ENCODE measurements at regions not wholly inside any gene's neighbourhood (a gene's known extent, or its start where the extent isn't known, plus 50 kb on each side); places are given as distances from the start of the nearest gene placed in this dataset.

DNA sequence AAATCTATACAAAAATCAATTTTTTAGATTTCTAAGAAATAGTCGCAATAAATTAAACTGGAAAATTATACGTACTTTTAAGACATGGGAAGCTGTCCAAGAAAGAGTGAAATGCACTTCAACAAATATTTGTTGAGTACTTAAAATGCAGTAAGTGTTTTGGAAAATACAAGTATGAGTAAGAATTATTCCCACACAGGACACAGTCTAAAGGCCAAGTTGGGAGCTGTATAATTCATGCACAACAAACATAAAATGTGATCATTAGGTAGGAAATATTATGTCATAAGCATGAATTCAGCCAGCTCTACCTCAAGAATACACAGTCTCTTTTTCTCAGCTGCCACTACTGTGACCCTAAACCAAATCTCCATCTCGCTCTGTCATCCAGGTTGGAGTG lies 267.6 kb downstream of the CNTN3 start:
- Histone ChIP-seq H3K79me2 (ENCODE audit: insufficient read depth, low read length) (no peaks in the 10 kb centered on the region), H3K4me1 (ENCODE audit: insufficient read depth, low read length) (no peaks in the 10 kb centered on the region), H3K4me2 (ENCODE audit: insufficient read depth, low read length) (no peak overlapping the region), H4K20me1 (ENCODE audit: insufficient read depth, low read length) (no peaks in the 10 kb centered on the region), H3K4me3 (ENCODE audit: insufficient read depth, low read length) (no peak overlapping the region), H3K9me3 (ENCODE audit: low read depth, low read length) (peaks cover 3% of the 10 kb centered on the region), H2AFZ (ENCODE audit: low read length) (no peak overlapping the region), H3K27me3 (ENCODE audit: insufficient read depth, low read length) (no peaks in the 10 kb centered on the region), H3K27ac (ENCODE audit: low read depth, low read length) (no peak overlapping the region), H3K36me3 (ENCODE audit: insufficient read depth, low read length) (no peaks in the 10 kb centered on the region)
- DNase-seq (ENCODE audit: insufficient read length, low spot score, missing footprints) = no peak
- TF ChIP-seq, protein P1, sequence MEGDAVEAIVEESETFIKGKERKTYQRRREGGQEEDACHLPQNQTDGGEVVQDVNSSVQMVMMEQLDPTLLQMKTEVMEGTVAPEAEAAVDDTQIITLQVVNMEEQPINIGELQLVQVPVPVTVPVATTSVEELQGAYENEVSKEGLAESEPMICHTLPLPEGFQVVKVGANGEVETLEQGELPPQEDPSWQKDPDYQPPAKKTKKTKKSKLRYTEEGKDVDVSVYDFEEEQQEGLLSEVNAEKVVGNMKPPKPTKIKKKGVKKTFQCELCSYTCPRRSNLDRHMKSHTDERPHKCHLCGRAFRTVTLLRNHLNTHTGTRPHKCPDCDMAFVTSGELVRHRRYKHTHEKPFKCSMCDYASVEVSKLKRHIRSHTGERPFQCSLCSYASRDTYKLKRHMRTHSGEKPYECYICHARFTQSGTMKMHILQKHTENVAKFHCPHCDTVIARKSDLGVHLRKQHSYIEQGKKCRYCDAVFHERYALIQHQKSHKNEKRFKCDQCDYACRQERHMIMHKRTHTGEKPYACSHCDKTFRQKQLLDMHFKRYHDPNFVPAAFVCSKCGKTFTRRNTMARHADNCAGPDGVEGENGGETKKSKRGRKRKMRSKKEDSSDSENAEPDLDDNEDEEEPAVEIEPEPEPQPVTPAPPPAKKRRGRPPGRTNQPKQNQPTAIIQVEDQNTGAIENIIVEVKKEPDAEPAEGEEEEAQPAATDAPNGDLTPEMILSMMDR (IDR thresholded peaks at IDR 0.05; ENCODE audit: extremely low read depth, low read depth, low read length) = no peak

DNA sequence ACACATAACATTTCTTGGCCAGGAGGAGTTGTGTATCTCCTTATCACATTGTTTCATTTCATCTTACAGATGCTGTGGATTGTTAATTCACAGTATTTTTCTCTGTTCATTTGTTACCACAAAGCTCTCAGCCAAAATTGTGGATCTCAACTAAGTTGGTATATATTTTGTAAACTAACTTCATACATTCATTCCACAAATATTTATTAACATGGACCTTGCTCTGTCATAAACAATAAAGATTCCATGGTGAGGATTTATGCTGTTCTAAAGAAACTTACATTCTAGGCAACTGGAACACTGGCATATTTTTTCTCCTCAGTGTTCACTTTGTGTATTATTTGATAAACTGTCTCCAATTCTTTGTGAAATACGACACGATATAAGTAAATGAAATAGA lies 268.8 kb downstream of the CNTN3 start:
- Histone ChIP-seq H4K20me1 (ENCODE audit: insufficient read depth, low read length) (no peaks in the 10 kb centered on the region), H3K36me3 (ENCODE audit: insufficient read depth, low read length) (no peaks in the 10 kb centered on the region), H2AFZ (ENCODE audit: low read length) (no peak overlapping the region), H3K4me1 (ENCODE audit: insufficient read depth, low read length) (no peaks in the 10 kb centered on the region), H3K79me2 (ENCODE audit: insufficient read depth, low read length) (no peaks in the 10 kb centered on the region), H3K4me3 (ENCODE audit: insufficient read depth, low read length) (no peak overlapping the region), H3K9me3 (ENCODE audit: low read depth, low read length) (peaks cover 3% of the 10 kb centered on the region), H3K27ac (ENCODE audit: low read depth, low read length) (no peak overlapping the region), H3K4me2 (ENCODE audit: insufficient read depth, low read length) (no peak overlapping the region), H3K27me3 (ENCODE audit: insufficient read depth, low read length) (no peaks in the 10 kb centered on the region)
- TF ChIP-seq, protein P1 (IDR thresholded peaks at IDR 0.05; ENCODE audit: extremely low read depth, low read depth, low read length) = no peak
- DNase-seq (ENCODE audit: insufficient read length, low spot score, missing footprints) = no peak

GRCh38 chr3:74344865-74345440 lies 269.5 kb downstream of the CNTN3 start:
- DNase-seq (ENCODE audit: insufficient read length, low spot score, missing footprints) = no peak
- Histone ChIP-seq H4K20me1 (ENCODE audit: insufficient read depth, low read length) (no peaks in the 10 kb centered on the region), H2AFZ (ENCODE audit: low read length) (no peak overlapping the region), H3K27me3 (ENCODE audit: insufficient read depth, low read length) (no peaks in the 10 kb centered on the region), H3K4me1 (ENCODE audit: insufficient read depth, low read length) (no peaks in the 10 kb centered on the region), H3K36me3 (ENCODE audit: insufficient read depth, low read length) (no peaks in the 10 kb centered on the region), H3K4me3 (ENCODE audit: insufficient read depth, low read length) (no peak overlapping the region), H3K79me2 (ENCODE audit: insufficient read depth, low read length) (no peaks in the 10 kb centered on the region), H3K27ac (ENCODE audit: low read depth, low read length) (no peak overlapping the region), H3K9me3 (ENCODE audit: low read depth, low read length) (peaks cover 3% of the 10 kb centered on the region), H3K4me2 (ENCODE audit: insufficient read depth, low read length) (no peak overlapping the region)
- TF ChIP-seq, protein P1 (IDR thresholded peaks at IDR 0.05; ENCODE audit: extremely low read depth, low read depth, low read length) = no peak

DNA sequence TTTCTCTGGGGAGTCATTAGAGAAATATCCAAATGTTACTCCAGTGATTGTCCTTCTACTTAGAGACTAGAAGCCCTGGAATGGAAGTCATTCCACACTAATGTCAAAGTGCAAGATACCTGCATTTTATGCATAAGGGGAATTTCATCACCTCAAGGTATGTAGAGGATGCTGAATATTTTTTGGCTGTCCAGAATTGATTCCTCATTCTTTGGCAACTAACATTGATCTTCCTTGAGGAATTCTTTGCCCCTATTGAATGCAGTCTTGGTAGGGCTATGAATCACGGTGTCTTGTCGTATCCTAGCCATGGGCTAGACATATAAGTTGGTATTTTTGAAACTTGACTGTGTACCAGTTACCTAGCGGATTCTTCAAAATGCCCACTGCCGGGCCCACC lies 271.1 kb downstream of the CNTN3 start:
- Histone ChIP-seq H3K27me3 (ENCODE audit: insufficient read depth, low read length) (no peaks in the 10 kb centered on the region), H2AFZ (ENCODE audit: low read length) (no peak overlapping the region), H3K36me3 (ENCODE audit: insufficient read depth, low read length) (no peaks in the 10 kb centered on the region), H3K4me3 (ENCODE audit: insufficient read depth, low read length) (no peak overlapping the region), H3K9me3 (ENCODE audit: low read depth, low read length) (peaks cover 3% of the 10 kb centered on the region), H3K79me2 (ENCODE audit: insufficient read depth, low read length) (no peaks in the 10 kb centered on the region), H3K27ac (ENCODE audit: low read depth, low read length) (no peak overlapping the region), H3K4me1 (ENCODE audit: insufficient read depth, low read length) (no peaks in the 10 kb centered on the region), H3K4me2 (ENCODE audit: insufficient read depth, low read length) (no peak overlapping the region), H4K20me1 (ENCODE audit: insufficient read depth, low read length) (no peaks in the 10 kb centered on the region)
- TF ChIP-seq, protein P1 (IDR thresholded peaks at IDR 0.05; ENCODE audit: extremely low read depth, low read depth, low read length) = no peak
- DNase-seq (ENCODE audit: insufficient read length, low spot score, missing footprints) = no peak

Measured in osteoblast (primary cell).